HCEC 1CT (cell line): ENCODE measurements at regions not wholly inside any gene's neighbourhood (a gene's known extent, or its start where the extent isn't known, plus 50 kb on each side); places are given as distances from the start of the nearest gene placed in this dataset.

ENCODE experiments used
- DNase-seq: peaks from one replicate; pipeline ENCODE4 v3.0.0-alpha.2; 2017

GRCh38 chr3:72338082-72338941 lies 509.9 kb downstream of the SHQ1 start:
- DNase-seq: peak; percentile 55

- DNase-seq: no peak
Observed at GRCh38 chr3:72337480-72337855, 510.8 kb downstream of the SHQ1 start.

GRCh38 chr3:72336821-72337479 lies 511.3 kb downstream of the SHQ1 start:
- DNase-seq: peak; percentile 77

GRCh38 chr3:72336114-72336651 lies 512.1 kb downstream of the SHQ1 start:
- DNase-seq: no peak

- no peak for DNase-seq
Observed at GRCh38 chr3:72335458-72336095, 512.7 kb downstream of the SHQ1 start.

- DNase-seq: no peak
Observed at GRCh38 chr3:72334681-72335457, 513.4 kb downstream of the SHQ1 start.

GRCh38 chr3:72332689-72333088 lies 515.6 kb downstream of the SHQ1 start:
- no peak for DNase-seq

- no peak for DNase-seq
Observed at GRCh38 chr3:72332036-72332435, 516.2 kb downstream of the SHQ1 start.

GRCh38 chr3:72331076-72331475 lies 517.2 kb downstream of the SHQ1 start:
- no peak for DNase-seq

GRCh38 chr3:72329354-72329753 lies 518.9 kb downstream of the SHQ1 start:
- no peak for DNase-seq

- no peak for DNase-seq
Observed at GRCh38 chr3:72328755-72329277, 519.4 kb downstream of the SHQ1 start.

- DNase-seq: no peak
Observed at GRCh38 chr3:72327008-72327407, 521.2 kb downstream of the SHQ1 start.

- no peak for DNase-seq
Observed at GRCh38 chr3:72324253-72324811, 523.9 kb downstream of the SHQ1 start.

GRCh38 chr3:72323773-72324172 lies 524.5 kb downstream of the SHQ1 start:
- DNase-seq: no peak

- no peak for DNase-seq
Observed at GRCh38 chr3:72322264-72322976, 525.8 kb downstream of the SHQ1 start.

- no peak for DNase-seq
Observed at GRCh38 chr3:72320955-72321303, 527.3 kb downstream of the SHQ1 start.

- no peak for DNase-seq
Observed at GRCh38 chr3:72320095-72320954, 527.9 kb downstream of the SHQ1 start.

GRCh38 chr3:72319194-72320094 lies 528.8 kb downstream of the SHQ1 start:
- peak; percentile 16 for DNase-seq

- no peak for DNase-seq
Observed at GRCh38 chr3:72318504-72319193, 529.6 kb downstream of the SHQ1 start.
